ENCODE measurements at regions not wholly inside any gene's neighbourhood (a gene's known extent, or its start where the extent isn't known, plus 50 kb on each side); places are given as distances from the start of the nearest gene placed in this dataset.

GRCh38 chr10:45500304-45500703 lies 126.3 kb downstream of the ALOX5 start:
- peaks cover 19% of the 10 kb centered on the region for H3K36me3 Mint-ChIP-seq
- peaks cover 5% of the 10 kb centered on the region for H3K9me3 Mint-ChIP-seq
- peaks cover 31% of the 10 kb centered on the region for H3K4me1 Mint-ChIP-seq
- H3K27me3 Mint-ChIP-seq = no peaks in the 10 kb centered on the region
- H3K27ac Mint-ChIP-seq = no peak overlapping the region
- H3K4me3 Mint-ChIP-seq = no peak overlapping the region

DNA sequence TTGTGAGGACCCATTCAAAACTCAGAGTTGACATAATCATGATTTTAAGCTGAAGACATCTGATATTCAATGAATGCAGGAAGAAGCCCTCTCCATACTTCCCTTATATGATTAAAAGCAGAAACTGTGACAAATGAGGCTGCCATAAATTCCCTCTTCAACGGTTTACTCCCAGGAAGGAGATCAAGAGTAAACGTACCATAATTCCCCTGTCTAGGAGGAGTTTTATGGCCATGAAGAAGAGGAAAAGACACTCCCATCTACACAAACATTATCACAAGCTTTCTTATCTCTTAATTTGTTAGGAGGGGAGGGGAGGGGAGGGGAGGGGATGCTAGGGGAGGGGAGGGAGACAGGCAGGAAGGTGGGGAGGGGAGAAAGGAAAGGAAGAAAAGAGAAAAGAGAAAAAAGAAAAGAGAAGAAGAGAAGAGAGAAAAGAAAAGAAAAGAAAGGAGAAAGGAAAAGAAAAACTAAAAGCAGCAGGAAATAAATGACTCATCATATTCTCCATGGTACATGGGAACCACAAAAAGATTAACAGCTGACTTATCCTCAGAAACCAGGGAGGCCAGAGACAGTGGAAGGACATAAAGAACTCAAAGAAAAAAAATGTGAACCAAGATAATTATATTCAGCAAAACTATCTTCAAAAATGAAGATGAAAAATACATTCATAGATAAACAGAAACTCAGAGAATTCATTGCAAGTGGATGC lies 121.6 kb downstream of the ALOX5 start:
- Mint-ChIP-seq H3K9me3 (peaks cover 7% of the 10 kb centered on the region), H3K4me3 (no peak overlapping the region)

More for the DNA sequence above, 121.6 kb downstream of the ALOX5 start:
- H3K4me1 Mint-ChIP-seq = peaks cover 17% of the 10 kb centered on the region
- H3K27me3 Mint-ChIP-seq = no peaks in the 10 kb centered on the region
- peak overlapping the region; percentile 68 for H3K27ac Mint-ChIP-seq
- peaks cover 21% of the 10 kb centered on the region for H3K36me3 Mint-ChIP-seq
